Epidermal melanocyte (primary cell): ENCODE measurements at regions not wholly inside any gene's neighbourhood (a gene's known extent, or its start where the extent isn't known, plus 50 kb on each side); places are given as distances from the start of the nearest gene placed in this dataset.

ENCODE experiments used
- DNase-seq: peaks from one replicate; pipeline ENCODE4 v3.0.0; 2011; ENCODE audit warnings: low spot score; ENCODE audit not compliant: insufficient read length

GRCh38 chr3:168655611-168656010 is 559.9 kb upstream of the GOLIM4 start:
- DNase-seq, result no peak

- DNase-seq, result no peak
These were observed 559.0 kb upstream of the GOLIM4 start for GRCh38 chr3:168654700-168655099.

- no peak for DNase-seq
These were observed 557.5 kb upstream of the GOLIM4 start for GRCh38 chr3:168653255-168653654.

GRCh38 chr3:168648321-168648720 is 552.6 kb upstream of the GOLIM4 start:
- no peak for DNase-seq

- DNase-seq, result no peak
These were observed 551.9 kb upstream of the GOLIM4 start for GRCh38 chr3:168647582-168647981.

GRCh38 chr3:168645180-168645579 is 549.5 kb upstream of the GOLIM4 start:
- no peak for DNase-seq

- no peak for DNase-seq
These were observed 532.8 kb upstream of the GOLIM4 start for GRCh38 chr3:168628549-168628948.

- DNase-seq, result no peak
These were observed 529.8 kb upstream of the GOLIM4 start for GRCh38 chr3:168625477-168625876.

GRCh38 chr3:168624892-168625448 is 529.2 kb upstream of the GOLIM4 start:
- no peak for DNase-seq

- no peak for DNase-seq
These were observed 528.5 kb upstream of the GOLIM4 start for GRCh38 chr3:168624195-168624594.

GRCh38 chr3:168622795-168623194 is 527.1 kb upstream of the GOLIM4 start:
- DNase-seq, result no peak

GRCh38 chr3:168620854-168621253 is 525.1 kb upstream of the GOLIM4 start:
- no peak for DNase-seq

- no peak for DNase-seq
These were observed 523.2 kb upstream of the GOLIM4 start for GRCh38 chr3:168618827-168619470.

GRCh38 chr3:168617658-168618057 is 521.9 kb upstream of the GOLIM4 start:
- DNase-seq, result no peak

- DNase-seq, result no peak
These were observed 521.2 kb upstream of the GOLIM4 start for GRCh38 chr3:168616915-168617314.

GRCh38 chr3:168615493-168616020 is 519.8 kb upstream of the GOLIM4 start:
- no peak for DNase-seq

- no peak for DNase-seq
These were observed 517.4 kb upstream of the GOLIM4 start for GRCh38 chr3:168613151-168613550.

- DNase-seq, result no peak
These were observed 516.9 kb upstream of the GOLIM4 start for GRCh38 chr3:168612671-168613070.

- DNase-seq, result no peak
These were observed 516.1 kb upstream of the GOLIM4 start for GRCh38 chr3:168611826-168612225.

- no peak for DNase-seq
These were observed 513.2 kb upstream of the GOLIM4 start for GRCh38 chr3:168608926-168609325.

GRCh38 chr3:168604767-168605166 is 509.0 kb upstream of the GOLIM4 start:
- no peak for DNase-seq

GRCh38 chr3:168598250-168598649 is 502.5 kb upstream of the GOLIM4 start:
- DNase-seq, result no peak

- DNase-seq, result no peak
These were observed 500.6 kb upstream of the GOLIM4 start for GRCh38 chr3:168596175-168596823.
